ENCODE measurements at regions not wholly inside any gene's neighbourhood (a gene's known extent, or its start where the extent isn't known, plus 50 kb on each side); places are given as distances from the start of the nearest gene placed in this dataset.

DNA sequence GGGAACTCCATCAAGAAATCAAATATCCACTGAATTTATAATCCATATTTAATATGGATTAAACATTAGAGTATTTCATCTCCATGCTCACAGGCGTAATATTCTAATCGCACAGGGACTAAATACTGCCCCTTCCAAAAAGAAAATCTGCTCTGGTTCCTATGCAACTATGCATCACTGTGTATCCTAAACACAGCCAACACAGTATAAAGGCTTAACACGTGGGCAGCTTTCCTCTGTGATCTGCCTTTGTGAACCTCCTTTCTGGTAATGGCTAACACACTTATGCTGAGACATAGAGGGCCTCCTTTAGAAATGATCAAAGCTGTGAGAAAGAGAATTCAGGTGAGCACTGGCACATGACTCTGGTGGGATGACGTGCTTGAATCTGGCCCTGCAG, 110.2 kb downstream of the RAB11FIP2 start (continued):
- TF ChIP-seq, protein P1, sequence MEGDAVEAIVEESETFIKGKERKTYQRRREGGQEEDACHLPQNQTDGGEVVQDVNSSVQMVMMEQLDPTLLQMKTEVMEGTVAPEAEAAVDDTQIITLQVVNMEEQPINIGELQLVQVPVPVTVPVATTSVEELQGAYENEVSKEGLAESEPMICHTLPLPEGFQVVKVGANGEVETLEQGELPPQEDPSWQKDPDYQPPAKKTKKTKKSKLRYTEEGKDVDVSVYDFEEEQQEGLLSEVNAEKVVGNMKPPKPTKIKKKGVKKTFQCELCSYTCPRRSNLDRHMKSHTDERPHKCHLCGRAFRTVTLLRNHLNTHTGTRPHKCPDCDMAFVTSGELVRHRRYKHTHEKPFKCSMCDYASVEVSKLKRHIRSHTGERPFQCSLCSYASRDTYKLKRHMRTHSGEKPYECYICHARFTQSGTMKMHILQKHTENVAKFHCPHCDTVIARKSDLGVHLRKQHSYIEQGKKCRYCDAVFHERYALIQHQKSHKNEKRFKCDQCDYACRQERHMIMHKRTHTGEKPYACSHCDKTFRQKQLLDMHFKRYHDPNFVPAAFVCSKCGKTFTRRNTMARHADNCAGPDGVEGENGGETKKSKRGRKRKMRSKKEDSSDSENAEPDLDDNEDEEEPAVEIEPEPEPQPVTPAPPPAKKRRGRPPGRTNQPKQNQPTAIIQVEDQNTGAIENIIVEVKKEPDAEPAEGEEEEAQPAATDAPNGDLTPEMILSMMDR (conservative IDR thresholded peaks at IDR 0.05; ENCODE audit: low read depth in 2 of 2), result no peak
- TF ChIP-seq NANOG (IDR thresholded peaks at IDR 0.05; ENCODE audit: borderline replicate concordance) (no peak), EZH2 (IDR thresholded peaks at IDR 0.05; ENCODE audit: low read depth, unreplicated experiment) (no peak), STAT1 (IDR thresholded peaks at IDR 0.05; ENCODE audit: unreplicated experiment) (no peak)

DNA sequence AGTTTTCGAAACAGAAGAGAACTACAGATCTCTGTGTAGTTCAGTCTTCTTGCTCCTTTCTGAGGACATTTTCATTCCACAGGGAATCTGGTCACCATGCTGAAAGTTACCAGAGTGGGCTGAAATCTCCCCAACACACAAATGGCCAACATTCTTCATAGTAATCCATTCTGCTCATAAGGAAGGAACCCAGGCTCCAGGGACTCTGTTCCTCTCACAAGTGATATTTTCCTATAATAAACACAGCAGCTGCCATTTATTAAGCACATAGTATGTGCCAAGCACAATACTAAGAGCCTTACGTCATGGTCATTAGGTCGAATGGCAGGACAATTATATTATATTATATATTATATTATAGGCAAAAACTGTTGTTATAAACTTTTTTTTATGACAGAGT, 109.8 kb downstream of the RAB11FIP2 start:
- peaks cover 8% of the 10 kb centered on the region for H3K27me3 Mint-ChIP-seq (ENCODE audit: insufficient read depth, low read depth, poor library complexity)
- Histone ChIP-seq H3F3A (replicated peaks; ENCODE audit: low read depth) (no peaks in the 10 kb centered on the region), H3K79me2 (replicated peaks; ENCODE audit: insufficient read depth) (no peaks in the 10 kb centered on the region), H3K4me3 (no peak overlapping the region), H2AFZ (no peak overlapping the region), H3K27me3 (ENCODE audit: insufficient read depth) (no peaks in the 10 kb centered on the region), H3K4me2 (no peak overlapping the region), H3K27ac (ENCODE audit: low read depth) (no peak overlapping the region), H3K36me3 (ENCODE audit: insufficient read depth) (no peaks in the 10 kb centered on the region), H4K20me1 (replicated peaks; ENCODE audit: insufficient read depth) (no peaks in the 10 kb centered on the region), H3K4me1 (ENCODE audit: insufficient read depth) (peaks cover 12% of the 10 kb centered on the region), H3K9me2 (ENCODE audit: insufficient read depth) (no peaks in the 10 kb centered on the region)
- H3K4me3 Mint-ChIP-seq, result no peak overlapping the region
- H3K4me1 Mint-ChIP-seq, result peaks cover 19% of the 10 kb centered on the region
- TF ChIP-seq, protein P2, sequence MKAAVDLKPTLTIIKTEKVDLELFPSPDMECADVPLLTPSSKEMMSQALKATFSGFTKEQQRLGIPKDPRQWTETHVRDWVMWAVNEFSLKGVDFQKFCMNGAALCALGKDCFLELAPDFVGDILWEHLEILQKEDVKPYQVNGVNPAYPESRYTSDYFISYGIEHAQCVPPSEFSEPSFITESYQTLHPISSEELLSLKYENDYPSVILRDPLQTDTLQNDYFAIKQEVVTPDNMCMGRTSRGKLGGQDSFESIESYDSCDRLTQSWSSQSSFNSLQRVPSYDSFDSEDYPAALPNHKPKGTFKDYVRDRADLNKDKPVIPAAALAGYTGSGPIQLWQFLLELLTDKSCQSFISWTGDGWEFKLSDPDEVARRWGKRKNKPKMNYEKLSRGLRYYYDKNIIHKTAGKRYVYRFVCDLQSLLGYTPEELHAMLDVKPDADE (IDR thresholded peaks at IDR 0.05), result no peak
- TF ChIP-seq NANOG (IDR thresholded peaks at IDR 0.05; ENCODE audit: borderline replicate concordance), result no peak
- TF ChIP-seq CREB1 (CRISPR knock-in tag; IDR thresholded peaks at IDR 0.05; ENCODE audit: low read depth), result no peak
- TF ChIP-seq, protein P3, sequence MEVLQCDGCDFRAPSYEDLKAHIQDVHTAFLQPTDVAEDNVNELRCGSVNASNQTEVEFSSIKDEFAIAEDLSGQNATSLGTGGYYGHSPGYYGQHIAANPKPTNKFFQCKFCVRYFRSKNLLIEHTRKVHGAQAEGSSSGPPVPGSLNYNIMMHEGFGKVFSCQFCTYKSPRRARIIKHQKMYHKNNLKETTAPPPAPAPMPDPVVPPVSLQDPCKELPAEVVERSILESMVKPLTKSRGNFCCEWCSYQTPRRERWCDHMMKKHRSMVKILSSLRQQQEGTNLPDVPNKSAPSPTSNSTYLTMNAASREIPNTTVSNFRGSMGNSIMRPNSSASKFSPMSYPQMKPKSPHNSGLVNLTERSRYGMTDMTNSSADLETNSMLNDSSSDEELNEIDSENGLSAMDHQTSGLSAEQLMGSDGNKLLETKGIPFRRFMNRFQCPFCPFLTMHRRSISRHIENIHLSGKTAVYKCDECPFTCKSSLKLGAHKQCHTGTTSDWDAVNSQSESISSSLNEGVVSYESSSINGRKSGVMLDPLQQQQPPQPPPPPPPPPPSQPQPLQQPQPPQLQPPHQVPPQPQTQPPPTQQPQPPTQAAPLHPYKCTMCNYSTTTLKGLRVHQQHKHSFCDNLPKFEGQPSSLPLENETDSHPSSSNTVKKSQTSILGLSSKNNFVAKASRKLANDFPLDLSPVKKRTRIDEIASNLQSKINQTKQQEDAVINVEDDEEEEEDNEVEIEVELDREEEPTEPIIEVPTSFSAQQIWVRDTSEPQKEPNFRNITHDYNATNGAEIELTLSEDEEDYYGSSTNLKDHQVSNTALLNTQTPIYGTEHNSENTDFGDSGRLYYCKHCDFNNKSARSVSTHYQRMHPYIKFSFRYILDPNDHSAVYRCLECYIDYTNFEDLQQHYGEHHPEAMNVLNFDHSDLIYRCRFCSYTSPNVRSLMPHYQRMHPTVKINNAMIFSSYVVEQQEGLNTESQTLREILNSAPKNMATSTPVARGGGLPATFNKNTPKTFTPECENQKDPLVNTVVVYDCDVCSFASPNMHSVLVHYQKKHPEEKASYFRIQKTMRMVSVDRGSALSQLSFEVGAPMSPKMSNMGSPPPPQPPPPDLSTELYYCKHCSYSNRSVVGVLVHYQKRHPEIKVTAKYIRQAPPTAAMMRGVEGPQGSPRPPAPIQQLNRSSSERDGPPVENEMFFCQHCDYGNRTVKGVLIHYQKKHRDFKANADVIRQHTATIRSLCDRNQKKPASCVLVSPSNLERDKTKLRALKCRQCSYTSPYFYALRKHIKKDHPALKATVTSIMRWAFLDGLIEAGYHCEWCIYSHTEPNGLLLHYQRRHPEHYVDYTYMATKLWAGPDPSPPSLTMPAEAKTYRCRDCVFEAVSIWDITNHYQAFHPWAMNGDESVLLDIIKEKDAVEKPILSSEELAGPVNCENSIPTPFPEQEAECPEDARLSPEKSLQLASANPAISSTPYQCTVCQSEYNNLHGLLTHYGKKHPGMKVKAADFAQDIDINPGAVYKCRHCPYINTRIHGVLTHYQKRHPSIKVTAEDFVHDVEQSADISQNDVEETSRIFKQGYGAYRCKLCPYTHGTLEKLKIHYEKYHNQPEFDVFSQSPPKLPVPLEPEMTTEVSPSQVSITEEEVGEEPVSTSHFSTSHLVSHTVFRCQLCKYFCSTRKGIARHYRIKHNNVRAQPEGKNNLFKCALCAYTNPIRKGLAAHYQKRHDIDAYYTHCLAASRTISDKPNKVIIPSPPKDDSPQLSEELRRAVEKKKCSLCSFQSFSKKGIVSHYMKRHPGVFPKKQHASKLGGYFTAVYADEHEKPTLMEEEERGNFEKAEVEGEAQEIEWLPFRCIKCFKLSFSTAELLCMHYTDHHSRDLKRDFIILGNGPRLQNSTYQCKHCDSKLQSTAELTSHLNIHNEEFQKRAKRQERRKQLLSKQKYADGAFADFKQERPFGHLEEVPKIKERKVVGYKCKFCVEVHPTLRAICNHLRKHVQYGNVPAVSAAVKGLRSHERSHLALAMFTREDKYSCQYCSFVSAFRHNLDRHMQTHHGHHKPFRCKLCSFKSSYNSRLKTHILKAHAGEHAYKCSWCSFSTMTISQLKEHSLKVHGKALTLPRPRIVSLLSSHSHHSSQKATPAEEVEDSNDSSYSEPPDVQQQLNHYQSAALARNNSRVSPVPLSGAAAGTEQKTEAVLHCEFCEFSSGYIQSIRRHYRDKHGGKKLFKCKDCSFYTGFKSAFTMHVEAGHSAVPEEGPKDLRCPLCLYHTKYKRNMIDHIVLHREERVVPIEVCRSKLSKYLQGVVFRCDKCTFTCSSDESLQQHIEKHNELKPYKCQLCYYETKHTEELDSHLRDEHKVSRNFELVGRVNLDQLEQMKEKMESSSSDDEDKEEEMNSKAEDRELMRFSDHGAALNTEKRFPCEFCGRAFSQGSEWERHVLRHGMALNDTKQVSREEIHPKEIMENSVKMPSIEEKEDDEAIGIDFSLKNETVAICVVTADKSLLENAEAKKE (CRISPR knock-in tag; IDR thresholded peaks at IDR 0.05), result no peak
- no peak for TF ChIP-seq EZH2 (IDR thresholded peaks at IDR 0.05; ENCODE audit: low read depth, unreplicated experiment)
- TF ChIP-seq EZH2phosphoT487 (IDR thresholded peaks at IDR 0.05; ENCODE audit: unreplicated experiment), result no peak
- TF ChIP-seq ZNF331 (CRISPR knock-in tag; IDR thresholded peaks at IDR 0.05; ENCODE audit: low read depth), result no peak
- H3K27ac Mint-ChIP-seq, result no peak overlapping the region
- H3K9me3 Mint-ChIP-seq, result no peaks in the 10 kb centered on the region
- H3K36me3 Mint-ChIP-seq (ENCODE audit: low read depth), result no peaks in the 10 kb centered on the region
- ATAC-seq (no peak), DNase-seq (ENCODE audit: low spot score) (no peak)

Data from GM23338 (cell line).